ENCODE measurements at regions not wholly inside any gene's neighbourhood (a gene's known extent, or its start where the extent isn't known, plus 50 kb on each side); places are given as distances from the start of the nearest gene placed in this dataset.

GRCh38 chr22:27581688-27582087, 219.9 kb downstream of the MN1 start:
- 41% methylated on average over 8 of the region's 8 CpGs for WGBS
- no peaks in the 10 kb centered on the region for H3K4me1 ChIP-seq (ENCODE audit: insufficient read depth)
- no peak overlapping the region for H3K4me3 ChIP-seq (ENCODE audit: low read depth, low read length)
- no peaks in the 10 kb centered on the region for H3K36me3 ChIP-seq (ENCODE audit: insufficient read depth)
- DNase-seq (ENCODE audit: extremely low spot score) = peak; percentile 89
- no peak overlapping the region for H3K27ac ChIP-seq (ENCODE audit: low read depth)

DNA sequence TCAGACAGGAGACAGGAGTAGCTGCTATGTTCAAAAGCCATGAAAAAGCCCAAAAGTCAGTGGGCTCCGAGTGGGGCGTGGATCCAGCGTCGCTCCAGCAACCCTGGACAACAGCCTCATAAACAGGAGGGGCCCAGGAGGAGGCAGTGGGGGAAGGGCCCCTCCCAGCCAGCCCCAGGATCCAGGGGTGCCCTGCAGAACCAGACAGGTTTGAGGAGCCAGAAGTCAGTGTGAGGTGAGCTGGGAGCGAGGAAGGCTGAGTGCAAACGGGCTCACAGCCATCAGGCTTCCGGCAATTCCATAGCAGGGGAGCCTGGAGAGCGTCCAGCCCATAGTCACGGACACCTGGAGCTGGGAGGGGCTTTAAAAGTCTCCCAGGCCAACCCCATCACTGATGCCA, 217.7 kb downstream of the MN1 start:
- Histone ChIP-seq H3K27ac (ENCODE audit: low read depth) (no peak overlapping the region), H3K4me1 (ENCODE audit: insufficient read depth) (no peaks in the 10 kb centered on the region), H3K4me3 (ENCODE audit: low read depth, low read length) (no peak overlapping the region), H3K36me3 (ENCODE audit: insufficient read depth) (no peaks in the 10 kb centered on the region)
- 42% methylated on average over 9 of the region's 9 CpGs for WGBS
- no peak for DNase-seq (ENCODE audit: extremely low spot score)

- H3K4me3 ChIP-seq (ENCODE audit: low read depth, low read length) = no peak overlapping the region
- no peak overlapping the region for H3K27ac ChIP-seq (ENCODE audit: low read depth)
- 72% methylated on average over 2 of the region's 2 CpGs for WGBS
- H3K4me1 ChIP-seq (ENCODE audit: insufficient read depth) = no peaks in the 10 kb centered on the region
- no peaks in the 10 kb centered on the region for H3K36me3 ChIP-seq (ENCODE audit: insufficient read depth)
- no peak for DNase-seq (ENCODE audit: extremely low spot score)
Measured at GRCh38 chr22:27585141-27585540, 216.4 kb downstream of the MN1 start.

DNA sequence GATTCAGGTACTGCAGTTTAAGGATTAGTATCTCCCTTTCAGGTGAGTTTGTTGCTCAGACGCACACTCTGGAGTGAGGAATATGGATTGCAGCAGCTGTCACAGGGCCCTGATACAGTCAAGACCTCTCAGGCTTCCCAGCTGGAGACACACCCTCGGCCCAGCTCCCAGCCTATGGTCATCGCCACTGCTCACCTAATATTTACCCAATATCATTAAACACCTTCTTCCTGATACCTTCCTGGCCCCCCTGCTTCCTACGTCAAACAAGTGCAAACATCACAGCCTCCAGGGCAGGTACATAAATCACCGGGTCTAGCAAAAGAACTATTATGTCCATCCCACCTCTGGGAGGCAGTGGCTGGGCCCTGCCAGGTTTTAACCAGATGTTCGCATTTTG, 213.3 kb downstream of the MN1 start:
- Histone ChIP-seq H3K27ac (ENCODE audit: low read depth) (no peak overlapping the region), H3K36me3 (ENCODE audit: insufficient read depth) (no peaks in the 10 kb centered on the region), H3K4me1 (ENCODE audit: insufficient read depth) (no peaks in the 10 kb centered on the region), H3K4me3 (ENCODE audit: low read depth, low read length) (no peak overlapping the region)
- DNase-seq (ENCODE audit: extremely low spot score) = no peak
- 85% methylated on average over 6 of the region's 6 CpGs for WGBS

DNA sequence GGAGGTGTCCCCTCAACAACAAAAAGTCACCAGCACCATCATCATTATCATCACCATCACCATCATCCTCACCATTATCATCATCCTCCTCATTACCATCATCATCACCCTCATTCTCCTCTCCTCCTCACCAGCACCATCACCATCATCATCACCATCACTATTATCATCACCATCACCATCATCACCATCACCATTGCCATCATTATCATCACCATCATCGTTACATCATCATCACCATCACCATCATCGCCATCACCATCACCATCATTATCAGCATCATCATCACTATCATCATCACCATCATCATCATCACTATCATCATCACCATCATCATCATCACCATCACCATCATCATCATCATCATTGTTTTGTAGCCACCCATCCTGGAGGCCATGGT, 212.6 kb downstream of the MN1 start:
- Histone ChIP-seq H3K4me3 (ENCODE audit: low read depth, low read length) (no peak overlapping the region), H3K36me3 (ENCODE audit: insufficient read depth) (no peaks in the 10 kb centered on the region), H3K4me1 (ENCODE audit: insufficient read depth) (no peaks in the 10 kb centered on the region), H3K27ac (ENCODE audit: low read depth) (no peak overlapping the region)
- DNase-seq (ENCODE audit: extremely low spot score) = no peak
- 97% methylated on average over 2 of the region's 2 CpGs for WGBS

DNA sequence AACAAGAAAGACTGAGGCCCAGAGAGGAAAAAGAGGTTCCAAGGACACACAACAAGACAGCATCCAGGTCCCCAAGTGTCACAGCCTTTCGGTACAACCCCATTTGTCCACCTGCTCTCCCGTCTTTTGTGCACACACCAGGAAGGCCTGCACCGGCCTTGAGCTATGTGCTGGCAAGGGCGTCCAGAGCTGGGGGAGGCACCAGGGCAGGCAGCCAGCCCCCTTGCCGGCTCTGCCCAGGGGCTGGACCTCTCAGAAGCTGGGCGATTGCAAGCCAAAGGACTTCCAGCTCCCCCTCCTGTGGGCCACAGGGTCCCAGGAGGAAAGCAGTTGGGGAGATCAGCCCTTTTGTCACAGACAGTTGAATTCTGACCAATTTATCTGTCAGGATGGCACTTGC, 210.5 kb downstream of the MN1 start:
- Histone ChIP-seq H3K4me3 (ENCODE audit: low read depth, low read length) (no peak overlapping the region), H3K4me1 (ENCODE audit: insufficient read depth) (no peaks in the 10 kb centered on the region), H3K27ac (ENCODE audit: low read depth) (no peak overlapping the region), H3K36me3 (ENCODE audit: insufficient read depth) (no peaks in the 10 kb centered on the region)
- DNase-seq (ENCODE audit: extremely low spot score) = no peak
- 64% methylated on average over 6 of the region's 6 CpGs for WGBS

GRCh38 chr22:27593378-27593777, 208.2 kb downstream of the MN1 start:
- no peaks in the 10 kb centered on the region for H3K4me1 ChIP-seq (ENCODE audit: insufficient read depth)
- DNase-seq (ENCODE audit: extremely low spot score) = no peak
- no peak overlapping the region for H3K4me3 ChIP-seq (ENCODE audit: low read depth, low read length)
- WGBS = 86% methylated on average over 2 of the region's 2 CpGs
- H3K36me3 ChIP-seq (ENCODE audit: insufficient read depth) = no peaks in the 10 kb centered on the region
- H3K27ac ChIP-seq (ENCODE audit: low read depth) = no peak overlapping the region

DNA sequence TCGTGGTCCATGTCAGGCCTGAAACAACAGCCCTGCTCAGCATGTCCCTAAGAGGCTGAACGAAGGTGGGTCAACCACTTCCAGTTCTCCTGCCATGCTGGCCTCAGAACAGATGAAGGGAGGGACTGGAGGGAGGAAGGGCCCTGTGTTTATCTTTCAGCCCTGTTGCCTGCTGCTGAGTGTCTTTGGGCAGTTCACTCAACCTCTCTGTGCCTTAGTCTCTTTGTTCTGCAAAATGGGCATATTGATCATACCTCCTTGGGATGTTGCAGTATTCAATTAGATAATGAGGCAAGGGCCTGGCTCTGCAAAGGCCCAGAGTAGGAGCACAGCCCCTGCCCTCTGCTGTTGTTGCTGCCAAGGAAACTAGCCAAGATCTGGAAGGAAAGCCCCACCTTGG, 207.5 kb downstream of the MN1 start:
- H3K4me1 ChIP-seq (ENCODE audit: insufficient read depth) = no peaks in the 10 kb centered on the region
- H3K36me3 ChIP-seq (ENCODE audit: insufficient read depth) = no peaks in the 10 kb centered on the region
- WGBS = 82% methylated on average over 2 of the region's 2 CpGs
- H3K27ac ChIP-seq (ENCODE audit: low read depth) = no peak overlapping the region
- no peak for DNase-seq (ENCODE audit: extremely low spot score)
- H3K4me3 ChIP-seq (ENCODE audit: low read depth, low read length) = no peak overlapping the region

DNA sequence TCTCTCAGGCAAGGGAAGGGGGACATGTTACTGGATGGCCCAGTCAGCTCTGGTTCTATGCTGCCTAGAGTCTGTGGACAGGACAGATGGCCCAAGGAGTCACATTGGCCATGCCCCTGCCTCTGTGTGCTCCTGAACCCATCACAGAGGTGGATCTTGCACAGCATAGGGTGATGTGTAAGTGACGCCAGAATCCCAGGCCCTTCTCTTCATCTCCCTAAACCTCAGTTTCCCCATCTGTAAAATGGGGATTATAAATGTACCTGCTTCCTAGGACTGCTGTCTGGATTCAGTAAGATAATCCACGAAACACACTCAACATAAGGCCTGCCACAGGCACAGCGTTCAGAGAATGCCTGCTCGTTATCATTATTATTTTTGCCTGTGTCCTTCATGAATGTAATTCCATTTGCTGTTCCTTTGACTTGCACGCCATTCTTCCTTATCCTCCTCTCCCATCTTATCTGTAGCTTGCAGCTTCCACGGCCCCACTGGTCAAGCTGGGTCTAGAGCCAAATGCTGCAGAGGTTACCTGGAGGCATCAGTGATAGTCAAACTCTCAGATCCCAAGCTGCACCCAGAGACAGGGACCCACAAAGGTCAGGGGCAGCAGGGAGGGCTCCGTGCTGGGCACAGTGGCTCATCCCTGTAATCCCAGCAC, 207.0 kb downstream of the MN1 start:
- no peak for DNase-seq (ENCODE audit: extremely low spot score)

GRCh38 chr22:27596133-27596870, 205.3 kb downstream of the MN1 start:
- Histone ChIP-seq H3K4me1 (ENCODE audit: insufficient read depth) (no peaks in the 10 kb centered on the region), H3K4me3 (ENCODE audit: low read depth, low read length) (no peak overlapping the region), H3K27ac (ENCODE audit: low read depth) (no peak overlapping the region), H3K36me3 (ENCODE audit: insufficient read depth) (no peaks in the 10 kb centered on the region)
- 56% methylated on average over 8 of the region's 8 CpGs for WGBS
- DNase-seq (ENCODE audit: extremely low spot score) = peak; percentile 29

More for the DNA sequence above, 207.0 kb downstream of the MN1 start:
- Histone ChIP-seq H3K27ac (ENCODE audit: low read depth) (no peak overlapping the region), H3K4me3 (ENCODE audit: low read depth, low read length) (no peak overlapping the region), H3K36me3 (ENCODE audit: insufficient read depth) (no peaks in the 10 kb centered on the region), H3K4me1 (ENCODE audit: insufficient read depth) (no peaks in the 10 kb centered on the region)
- WGBS = 93% methylated on average over 7 of the region's 7 CpGs

- H3K4me1 ChIP-seq (ENCODE audit: insufficient read depth) = no peaks in the 10 kb centered on the region
- no peak overlapping the region for H3K4me3 ChIP-seq (ENCODE audit: low read depth, low read length)
- H3K27ac ChIP-seq (ENCODE audit: low read depth) = no peak overlapping the region
- no peak for DNase-seq (ENCODE audit: extremely low spot score)
- WGBS = 89% methylated on average over 1 of the region's 1 CpG
- no peaks in the 10 kb centered on the region for H3K36me3 ChIP-seq (ENCODE audit: insufficient read depth)
Measured at GRCh38 chr22:27597703-27598444, 203.7 kb downstream of the MN1 start.

DNA sequence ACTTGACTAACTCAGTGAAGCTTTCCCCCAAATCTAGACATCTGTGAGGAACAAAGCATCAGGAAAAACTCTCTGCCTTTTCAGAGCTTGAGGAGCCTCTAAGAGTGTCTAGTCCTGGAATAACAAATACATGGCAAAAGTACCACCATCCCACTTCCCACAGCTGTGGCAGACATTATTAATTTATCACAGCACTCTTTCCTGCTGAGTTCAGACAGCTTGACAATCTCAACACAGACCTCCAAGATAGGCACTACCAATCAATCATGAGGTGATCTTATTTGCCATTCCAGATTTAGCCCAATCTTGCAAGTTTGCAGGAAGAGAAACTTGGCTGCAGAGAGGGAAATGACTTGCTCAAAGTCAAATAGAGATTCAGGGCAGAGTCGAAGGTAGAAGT, 202.8 kb downstream of the MN1 start:
- no peak overlapping the region for H3K27ac ChIP-seq (ENCODE audit: low read depth)
- 88% methylated on average over 1 of the region's 1 CpG for WGBS

DNA sequence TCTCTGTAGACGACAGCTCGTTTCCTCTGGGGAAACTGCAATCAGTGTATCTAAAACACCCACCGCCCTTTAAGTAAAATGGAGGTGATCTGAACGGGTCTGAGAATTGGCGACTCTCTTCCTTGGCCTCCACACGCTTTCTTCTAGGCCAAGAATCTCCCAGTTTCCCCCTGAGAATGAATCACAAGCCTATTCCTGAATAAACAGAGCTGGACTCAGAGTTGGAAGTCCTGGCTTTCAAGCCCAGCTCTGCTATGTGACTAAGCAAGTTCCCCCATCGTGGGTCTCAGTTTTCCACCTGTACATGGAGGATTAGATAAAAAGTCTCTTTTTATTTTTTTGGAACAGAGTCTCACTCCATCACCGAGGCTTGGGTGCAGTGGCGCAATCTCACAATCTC, 200.4 kb downstream of the MN1 start:
- no peaks in the 10 kb centered on the region for H3K4me1 ChIP-seq (ENCODE audit: insufficient read depth)
- H3K27ac ChIP-seq (ENCODE audit: low read depth) = no peak overlapping the region
- no peak for DNase-seq (ENCODE audit: extremely low spot score)
- no peak overlapping the region for H3K4me3 ChIP-seq (ENCODE audit: low read depth, low read length)
- 66% methylated on average over 9 of the region's 9 CpGs for WGBS
- H3K36me3 ChIP-seq (ENCODE audit: insufficient read depth) = no peaks in the 10 kb centered on the region

More for the DNA sequence above, 202.8 kb downstream of the MN1 start:
- H3K36me3 ChIP-seq (ENCODE audit: insufficient read depth) = no peaks in the 10 kb centered on the region
- DNase-seq (ENCODE audit: extremely low spot score) = no peak
- no peaks in the 10 kb centered on the region for H3K4me1 ChIP-seq (ENCODE audit: insufficient read depth)
- H3K4me3 ChIP-seq (ENCODE audit: low read depth, low read length) = no peak overlapping the region

DNA sequence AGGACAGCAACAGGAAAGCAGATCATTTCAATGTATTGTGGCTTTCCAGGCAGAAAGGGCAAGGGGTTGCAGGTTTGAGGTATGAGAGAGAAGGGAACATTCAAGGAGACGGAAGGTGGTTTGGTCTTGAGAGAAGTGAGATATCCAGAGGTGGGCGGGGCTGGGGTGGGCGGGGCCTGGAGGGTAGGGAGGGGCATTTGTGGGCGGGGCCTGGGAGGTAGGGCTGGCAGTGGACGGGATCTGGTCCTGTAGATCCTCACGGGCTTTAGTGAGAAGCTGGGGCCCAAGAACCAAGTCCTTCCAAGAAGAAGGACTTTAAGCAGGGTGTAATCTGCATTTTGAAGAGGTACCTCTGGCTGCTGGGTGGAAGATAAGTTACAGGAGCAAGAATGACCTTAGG, 199.2 kb downstream of the MN1 start:
- Histone ChIP-seq H3K4me1 (ENCODE audit: insufficient read depth) (no peaks in the 10 kb centered on the region), H3K27ac (ENCODE audit: low read depth) (no peak overlapping the region), H3K4me3 (ENCODE audit: low read depth, low read length) (no peak overlapping the region), H3K36me3 (ENCODE audit: insufficient read depth) (no peaks in the 10 kb centered on the region)
- no peak for DNase-seq (ENCODE audit: extremely low spot score)
- 66% methylated on average over 6 of the region's 6 CpGs for WGBS
